ENCODE measurements at regions not wholly inside any gene's neighbourhood (a gene's known extent, or its start where the extent isn't known, plus 50 kb on each side); places are given as distances from the start of the nearest gene placed in this dataset.

DNA sequence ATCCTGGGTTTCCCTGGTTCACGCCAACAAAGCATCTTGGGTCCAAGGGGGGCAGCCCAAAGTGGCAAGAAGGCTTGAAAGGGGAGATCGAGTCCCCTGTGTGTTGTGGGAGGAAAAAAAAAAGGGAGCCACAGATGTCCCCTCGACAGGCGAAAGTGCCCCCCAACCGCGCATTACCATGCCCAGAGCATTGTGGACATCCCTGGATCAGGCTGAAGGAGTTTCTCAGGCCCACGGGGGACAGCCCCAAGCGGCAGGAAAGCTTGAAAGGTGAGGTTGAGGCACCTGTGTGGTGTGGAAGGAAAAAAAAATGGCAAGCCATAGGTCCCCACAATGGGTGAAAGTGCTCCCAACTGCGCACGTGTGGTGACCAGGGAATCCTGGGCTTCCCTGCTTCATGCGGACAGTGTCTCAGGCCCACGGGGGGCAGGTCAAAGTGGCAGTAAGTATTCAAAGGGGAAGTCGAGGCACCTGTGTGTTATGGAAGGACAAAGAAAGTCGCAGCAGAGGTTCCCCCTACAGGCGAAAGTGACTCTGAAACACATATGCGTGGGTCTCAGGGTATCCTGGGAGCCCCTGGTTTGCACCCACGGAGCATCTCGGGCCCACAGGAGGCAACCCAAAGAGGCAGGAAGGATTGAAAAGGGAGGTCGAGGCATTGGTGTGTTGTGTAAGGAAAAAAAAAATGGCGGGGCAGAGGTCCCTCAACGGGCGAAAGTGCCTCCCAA is 580.1 kb downstream of the ALG10 start:
- TF ChIP-seq, protein P1, sequence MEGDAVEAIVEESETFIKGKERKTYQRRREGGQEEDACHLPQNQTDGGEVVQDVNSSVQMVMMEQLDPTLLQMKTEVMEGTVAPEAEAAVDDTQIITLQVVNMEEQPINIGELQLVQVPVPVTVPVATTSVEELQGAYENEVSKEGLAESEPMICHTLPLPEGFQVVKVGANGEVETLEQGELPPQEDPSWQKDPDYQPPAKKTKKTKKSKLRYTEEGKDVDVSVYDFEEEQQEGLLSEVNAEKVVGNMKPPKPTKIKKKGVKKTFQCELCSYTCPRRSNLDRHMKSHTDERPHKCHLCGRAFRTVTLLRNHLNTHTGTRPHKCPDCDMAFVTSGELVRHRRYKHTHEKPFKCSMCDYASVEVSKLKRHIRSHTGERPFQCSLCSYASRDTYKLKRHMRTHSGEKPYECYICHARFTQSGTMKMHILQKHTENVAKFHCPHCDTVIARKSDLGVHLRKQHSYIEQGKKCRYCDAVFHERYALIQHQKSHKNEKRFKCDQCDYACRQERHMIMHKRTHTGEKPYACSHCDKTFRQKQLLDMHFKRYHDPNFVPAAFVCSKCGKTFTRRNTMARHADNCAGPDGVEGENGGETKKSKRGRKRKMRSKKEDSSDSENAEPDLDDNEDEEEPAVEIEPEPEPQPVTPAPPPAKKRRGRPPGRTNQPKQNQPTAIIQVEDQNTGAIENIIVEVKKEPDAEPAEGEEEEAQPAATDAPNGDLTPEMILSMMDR (IDR thresholded peaks at IDR 0.05; ENCODE audit: insufficient read depth, low read length, severe bottlenecking) = no peak
- DNase-seq (ENCODE audit: low read depth) (no peak), FAIRE-seq (no peak)
- Histone ChIP-seq H3K4me3 (ENCODE audit: low read depth, low read length) (no peak overlapping the region), H3K27me3 (ENCODE audit: control insufficient read depth, insufficient read depth, low read length) (no peaks in the 10 kb centered on the region), H3K36me3 (ENCODE audit: control insufficient read depth, insufficient read depth, low read length) (no peaks in the 10 kb centered on the region)

- Histone ChIP-seq H3K27me3 (ENCODE audit: control insufficient read depth, insufficient read depth, low read length) (no peaks in the 10 kb centered on the region), H3K4me3 (ENCODE audit: low read depth, low read length) (no peak overlapping the region), H3K36me3 (ENCODE audit: control insufficient read depth, insufficient read depth, low read length) (no peaks in the 10 kb centered on the region)
- TF ChIP-seq, protein P1 (IDR thresholded peaks at IDR 0.05; ENCODE audit: insufficient read depth, low read length, severe bottlenecking) = no peak
- DNase-seq (ENCODE audit: low read depth) = no peak
- no peak for FAIRE-seq
These were observed 581.2 kb downstream of the ALG10 start for GRCh38 chr12:34603382-34604035.

DNA sequence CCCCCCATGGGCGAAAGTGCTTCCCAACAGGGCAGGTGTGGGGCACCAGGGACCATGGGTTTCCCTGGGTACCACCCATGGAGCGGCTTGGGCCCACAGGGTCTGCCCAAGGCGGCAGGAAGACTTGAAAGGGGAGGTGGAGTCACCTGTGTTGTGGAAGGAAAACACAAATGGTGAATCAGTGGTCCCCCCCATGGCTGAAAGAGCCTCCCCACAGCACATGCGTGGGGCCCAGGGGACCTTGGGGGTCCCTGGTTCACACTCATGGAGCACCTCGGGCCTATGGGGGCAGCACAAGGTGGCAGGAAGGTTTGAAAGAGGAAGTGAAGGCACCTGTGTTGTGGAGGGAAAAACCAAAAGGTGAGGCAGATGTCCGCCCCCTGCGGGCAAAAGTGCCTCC is 581.9 kb downstream of the ALG10 start:
- no peak for FAIRE-seq
- DNase-seq (ENCODE audit: low read depth) = no peak
- Histone ChIP-seq H3K4me3 (ENCODE audit: low read depth, low read length) (no peak overlapping the region), H3K27me3 (ENCODE audit: control insufficient read depth, insufficient read depth, low read length) (no peaks in the 10 kb centered on the region), H3K36me3 (ENCODE audit: control insufficient read depth, insufficient read depth, low read length) (no peaks in the 10 kb centered on the region)
- TF ChIP-seq, protein P1 (IDR thresholded peaks at IDR 0.05; ENCODE audit: insufficient read depth, low read length, severe bottlenecking) = no peak

GRCh38 chr12:34604631-34605509 is 582.6 kb downstream of the ALG10 start:
- Histone ChIP-seq H3K4me3 (ENCODE audit: low read depth, low read length) (no peak overlapping the region), H3K27me3 (ENCODE audit: control insufficient read depth, insufficient read depth, low read length) (no peaks in the 10 kb centered on the region), H3K36me3 (ENCODE audit: control insufficient read depth, insufficient read depth, low read length) (no peaks in the 10 kb centered on the region)
- TF ChIP-seq, protein P1 (IDR thresholded peaks at IDR 0.05; ENCODE audit: insufficient read depth, low read length, severe bottlenecking) = no peak
- FAIRE-seq (no peak), DNase-seq (ENCODE audit: low read depth) (no peak)

- TF ChIP-seq, protein P1 (IDR thresholded peaks at IDR 0.05; ENCODE audit: insufficient read depth, low read length, severe bottlenecking) = no peak
- H3K36me3 ChIP-seq (ENCODE audit: control insufficient read depth, insufficient read depth, low read length) = no peaks in the 10 kb centered on the region
- DNase-seq (ENCODE audit: low read depth) (no peak), FAIRE-seq (no peak)
- H3K4me3 ChIP-seq (ENCODE audit: low read depth, low read length) = no peak overlapping the region
- no peaks in the 10 kb centered on the region for H3K27me3 ChIP-seq (ENCODE audit: control insufficient read depth, insufficient read depth, low read length)
These were observed 583.2 kb downstream of the ALG10 start for GRCh38 chr12:34605510-34605887.

Data from bronchial epithelial cell (primary cell).